ENCODE measurements at regions not wholly inside any gene's neighbourhood (a gene's known extent, or its start where the extent isn't known, plus 50 kb on each side); places are given as distances from the start of the nearest gene placed in this dataset.

DNA sequence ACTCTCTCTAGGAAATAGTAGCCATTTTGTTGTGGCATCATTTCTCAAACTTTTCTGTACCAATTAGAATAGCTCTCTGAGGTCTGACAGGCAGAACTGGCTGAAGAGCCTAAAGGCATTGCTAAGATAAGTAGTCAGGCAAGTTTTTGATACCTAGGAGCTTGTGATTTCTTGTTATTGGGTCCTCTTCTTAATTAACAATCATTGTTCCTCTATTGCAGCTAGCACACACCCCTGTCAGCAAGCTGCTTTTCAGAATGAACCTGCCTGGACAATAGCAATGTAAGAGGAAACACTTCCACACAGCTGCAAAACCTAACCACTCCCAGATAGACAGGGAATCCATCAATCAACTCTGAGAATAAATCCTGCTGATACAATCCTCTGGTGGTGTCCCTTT, 403.9 kb upstream of the TBL1XR1 start:
- CTCF ChIA-PET (ENCODE audit: low intra/inter-chr PET ratio, low total read pairs) = no interaction called here
- Histone ChIP-seq H3K4me3 (replicated peaks in 1 of 3; ENCODE audit: insufficient read depth in 1 of 3, low read depth in 2 of 3, low read length in 3 of 3) (no peak overlapping the region), H3K27me3 (ENCODE audit: control insufficient read depth in 1 of 2, insufficient read depth in 2 of 2, low read length in 2 of 2) (no peaks in the 10 kb centered on the region; a peak in 1 of 5 replicates), H3K36me3 (replicated peaks in 1 of 2; ENCODE audit: control insufficient read depth in 1 of 2, insufficient read depth in 2 of 2, low read length in 2 of 2) (no peaks in the 10 kb centered on the region), H4K20me1 (ENCODE audit: insufficient read depth, low read length) (no peaks in the 10 kb centered on the region), H3K27ac (ENCODE audit: extremely low read length, insufficient read depth, low read length) (no peak overlapping the region), H3K79me2 (ENCODE audit: insufficient read depth, low read length) (no peaks in the 10 kb centered on the region), H3K4me2 (ENCODE audit: low read depth, low read length) (no peak overlapping the region), H3K4me1 (ENCODE audit: insufficient read depth, low read length) (peaks cover 30% of the 10 kb centered on the region), H3K9ac (ENCODE audit: insufficient read depth, low read depth, low read length) (no peak overlapping the region), H2AFZ (ENCODE audit: low read length) (no peak overlapping the region), H3K9me3 (ENCODE audit: low read length) (no peaks in the 10 kb centered on the region)
- FAIRE-seq = no peak
- BruUV-seq (replicated peaks) = no TSS peak
- TF ChIP-seq ZSCAN21 (CRISPR knock-in tag; IDR thresholded peaks at IDR 0.05; ENCODE audit: borderline replicate concordance) (no peak), TCF7 (IDR thresholded peaks at IDR 0.05; ENCODE audit: low read depth) (no peak), SP140L (CRISPR knock-in tag; IDR thresholded peaks at IDR 0.05; ENCODE audit: borderline replicate concordance) (no peak), ZNF784 (CRISPR knock-in tag; IDR thresholded peaks at IDR 0.05; ENCODE audit: borderline replicate concordance) (no peak), ERF (CRISPR knock-in tag; IDR thresholded peaks at IDR 0.05) (no peak), SNAI1 (CRISPR knock-in tag; IDR thresholded peaks at IDR 0.05; ENCODE audit: borderline replicate concordance) (no peak), ZNF343 (CRISPR knock-in tag; IDR thresholded peaks at IDR 0.05) (no peak), ZNF276 (CRISPR knock-in tag; IDR thresholded peaks at IDR 0.05; ENCODE audit: low read depth) (no peak), ZMAT3 (CRISPR knock-in tag; conservative IDR thresholded peaks at IDR 0.05) (no peak), ZNF460 (CRISPR knock-in tag; IDR thresholded peaks at IDR 0.05; ENCODE audit: borderline replicate concordance) (no peak), TEF (CRISPR knock-in tag; IDR thresholded peaks at IDR 0.05) (no peak), ZNF75D (CRISPR knock-in tag; IDR thresholded peaks at IDR 0.05; ENCODE audit: borderline replicate concordance) (no peak), HMG20B (CRISPR knock-in tag; conservative IDR thresholded peaks at IDR 0.05) (no peak), ZNF121 (CRISPR knock-in tag; IDR thresholded peaks at IDR 0.05) (no peak)
- TF ChIP-seq, protein P1, sequence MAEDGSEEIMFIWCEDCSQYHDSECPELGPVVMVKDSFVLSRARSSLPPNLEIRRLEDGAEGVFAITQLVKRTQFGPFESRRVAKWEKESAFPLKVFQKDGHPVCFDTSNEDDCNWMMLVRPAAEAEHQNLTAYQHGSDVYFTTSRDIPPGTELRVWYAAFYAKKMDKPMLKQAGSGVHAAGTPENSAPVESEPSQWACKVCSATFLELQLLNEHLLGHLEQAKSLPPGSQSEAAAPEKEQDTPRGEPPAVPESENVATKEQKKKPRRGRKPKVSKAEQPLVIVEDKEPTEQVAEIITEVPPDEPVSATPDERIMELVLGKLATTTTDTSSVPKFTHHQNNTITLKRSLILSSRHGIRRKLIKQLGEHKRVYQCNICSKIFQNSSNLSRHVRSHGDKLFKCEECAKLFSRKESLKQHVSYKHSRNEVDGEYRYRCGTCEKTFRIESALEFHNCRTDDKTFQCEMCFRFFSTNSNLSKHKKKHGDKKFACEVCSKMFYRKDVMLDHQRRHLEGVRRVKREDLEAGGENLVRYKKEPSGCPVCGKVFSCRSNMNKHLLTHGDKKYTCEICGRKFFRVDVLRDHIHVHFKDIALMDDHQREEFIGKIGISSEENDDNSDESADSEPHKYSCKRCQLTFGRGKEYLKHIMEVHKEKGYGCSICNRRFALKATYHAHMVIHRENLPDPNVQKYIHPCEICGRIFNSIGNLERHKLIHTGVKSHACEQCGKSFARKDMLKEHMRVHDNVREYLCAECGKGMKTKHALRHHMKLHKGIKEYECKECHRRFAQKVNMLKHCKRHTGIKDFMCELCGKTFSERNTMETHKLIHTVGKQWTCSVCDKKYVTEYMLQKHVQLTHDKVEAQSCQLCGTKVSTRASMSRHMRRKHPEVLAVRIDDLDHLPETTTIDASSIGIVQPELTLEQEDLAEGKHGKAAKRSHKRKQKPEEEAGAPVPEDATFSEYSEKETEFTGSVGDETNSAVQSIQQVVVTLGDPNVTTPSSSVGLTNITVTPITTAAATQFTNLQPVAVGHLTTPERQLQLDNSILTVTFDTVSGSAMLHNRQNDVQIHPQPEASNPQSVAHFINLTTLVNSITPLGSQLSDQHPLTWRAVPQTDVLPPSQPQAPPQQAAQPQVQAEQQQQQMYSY (CRISPR knock-in tag; IDR thresholded peaks at IDR 0.05) = no peak
- TF ChIP-seq, protein P2, sequence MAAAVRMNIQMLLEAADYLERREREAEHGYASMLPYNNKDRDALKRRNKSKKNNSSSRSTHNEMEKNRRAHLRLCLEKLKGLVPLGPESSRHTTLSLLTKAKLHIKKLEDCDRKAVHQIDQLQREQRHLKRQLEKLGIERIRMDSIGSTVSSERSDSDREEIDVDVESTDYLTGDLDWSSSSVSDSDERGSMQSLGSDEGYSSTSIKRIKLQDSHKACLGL (CRISPR knock-in tag; IDR thresholded peaks at IDR 0.05) = no peak
- POLR2A ChIA-PET = no interaction called here
- in situ Hi-C loops (cut with HindIII; ENCODE audit: extremely low pct_ligation_motif_present, low pct_unique_long_range_greater_than_20kb) (no loop called here), intact Hi-C loops (cut with micrococcal nuclease; ENCODE audit: unreplicated experiment) (no loop called here)
- ATAC-seq = no peak
- no peak for DNase-seq (ENCODE audit: low spot score)
